NCI-H2227 (cell line): ENCODE measurements at regions not wholly inside any gene's neighbourhood (a gene's known extent, or its start where the extent isn't known, plus 50 kb on each side); places are given as distances from the start of the nearest gene placed in this dataset.

ENCODE experiments used
- DNase-seq: peaks from one replicate; lab custom pipeline; 2025; ENCODE audit not compliant: unreplicated experiment; lab: John Stamatoyannopoulos, UW

DNA sequence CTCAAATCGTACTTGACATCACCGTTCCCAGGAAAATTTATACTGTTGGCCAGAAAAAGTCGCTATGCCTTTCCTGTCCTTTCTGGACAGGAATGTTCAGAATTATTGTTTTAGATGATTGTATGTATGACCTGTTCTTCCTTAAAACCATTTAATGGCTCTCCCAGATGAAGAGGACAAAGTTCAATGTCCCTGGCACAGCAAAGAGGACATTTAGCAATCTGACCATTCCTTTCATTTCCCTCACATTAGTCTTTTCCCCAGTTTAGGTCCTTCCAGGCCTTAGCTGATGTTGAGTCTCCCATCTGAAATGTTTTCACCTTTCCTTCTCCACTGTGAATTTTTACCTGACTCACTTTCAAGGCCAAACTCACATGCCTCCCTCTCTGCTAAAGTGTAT, 938.9 kb downstream of the CDH11 start:
- no peak for DNase-seq

DNA sequence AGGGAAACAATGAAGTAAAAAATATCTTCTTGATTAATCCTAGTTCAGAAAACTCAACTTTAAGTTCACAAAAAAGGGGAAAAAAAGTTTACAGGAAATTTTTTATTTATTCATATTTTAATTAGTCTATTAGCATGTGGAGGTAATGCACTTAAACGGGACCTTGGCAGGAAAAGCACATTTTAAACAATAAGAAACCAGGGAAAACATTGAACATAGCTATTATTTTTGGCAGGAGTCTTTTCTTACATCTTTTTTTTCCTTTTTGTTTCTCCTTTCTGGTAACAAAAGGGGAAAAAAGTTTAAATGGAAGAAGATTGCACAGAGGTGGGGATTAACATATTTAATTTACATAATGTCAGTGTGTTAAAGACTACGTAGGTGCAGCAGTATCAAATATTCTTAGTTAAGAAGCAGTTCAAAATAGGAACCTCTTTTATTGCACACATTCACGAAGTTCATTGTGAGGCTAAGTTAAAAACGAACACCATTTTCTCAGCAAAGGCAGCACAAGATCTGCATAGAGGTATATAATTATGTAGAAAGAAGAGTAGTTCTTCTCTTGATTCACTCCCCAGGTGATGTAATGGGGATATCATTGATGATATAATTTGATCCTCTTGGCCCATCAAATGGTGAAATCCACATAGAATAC, 940.5 kb downstream of the CDH11 start:
- no peak for DNase-seq

DNA sequence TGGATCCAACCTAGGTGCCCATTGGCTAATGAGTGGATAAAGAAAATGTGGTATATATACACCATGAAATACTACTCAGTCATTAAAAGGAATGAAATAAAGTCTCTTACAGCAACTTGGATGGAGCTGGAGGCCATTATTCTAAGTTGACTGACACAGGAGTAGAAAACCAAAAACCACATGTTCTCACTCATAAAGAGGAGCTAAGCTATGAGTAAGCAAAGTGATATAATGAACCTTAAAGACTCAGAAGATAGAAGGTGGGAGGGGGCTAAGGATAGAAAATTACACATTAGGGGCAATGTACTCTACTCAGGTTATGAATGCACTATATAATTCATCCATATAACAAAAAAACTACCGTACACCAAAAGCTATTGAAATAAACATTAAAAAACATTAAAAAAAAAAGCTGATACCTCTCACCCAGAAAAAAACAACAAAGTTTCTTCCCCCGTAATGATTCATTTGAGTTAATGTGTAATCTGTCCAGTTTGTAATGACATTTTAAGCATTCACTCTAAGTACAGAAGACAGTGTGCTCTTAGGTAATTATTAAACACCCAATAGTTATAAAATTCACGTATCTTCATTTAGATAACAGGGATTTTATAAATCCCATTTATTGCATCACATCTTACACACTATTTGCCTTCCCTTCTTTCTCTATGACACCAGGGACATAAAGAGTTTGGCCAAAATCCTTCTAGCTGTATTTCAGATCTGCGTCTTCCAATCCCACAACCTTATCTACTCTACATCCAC, 941.5 kb downstream of the CDH11 start:
- no peak for DNase-seq

GRCh38 chr16:64174327-64174726, 947.5 kb downstream of the CDH11 start:
- DNase-seq: no peak

DNA sequence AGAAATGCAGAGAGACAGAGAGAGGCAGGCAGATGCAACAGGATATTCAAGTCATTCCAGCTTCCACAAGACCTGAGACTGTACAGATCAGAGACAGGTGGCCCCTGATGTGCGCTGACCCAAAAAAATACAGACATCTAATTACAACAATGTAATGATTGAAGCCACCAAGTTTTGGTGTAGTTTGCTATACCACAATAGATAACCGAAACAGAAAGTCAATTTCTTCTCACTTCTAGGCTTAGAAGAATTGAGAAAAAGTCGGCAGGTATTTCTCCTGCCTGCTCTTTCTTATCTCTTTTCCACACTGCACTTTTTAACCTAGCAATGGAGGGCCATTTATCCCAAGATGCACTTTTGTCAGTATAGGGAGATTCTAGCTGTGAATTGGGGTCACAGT, 949.2 kb downstream of the CDH11 start:
- DNase-seq: no peak

GRCh38 chr16:64172226-64172625, 949.6 kb downstream of the CDH11 start:
- DNase-seq: no peak

- DNase-seq: no peak
Observed at GRCh38 chr16:64171632-64172031, 950.2 kb downstream of the CDH11 start.

DNA sequence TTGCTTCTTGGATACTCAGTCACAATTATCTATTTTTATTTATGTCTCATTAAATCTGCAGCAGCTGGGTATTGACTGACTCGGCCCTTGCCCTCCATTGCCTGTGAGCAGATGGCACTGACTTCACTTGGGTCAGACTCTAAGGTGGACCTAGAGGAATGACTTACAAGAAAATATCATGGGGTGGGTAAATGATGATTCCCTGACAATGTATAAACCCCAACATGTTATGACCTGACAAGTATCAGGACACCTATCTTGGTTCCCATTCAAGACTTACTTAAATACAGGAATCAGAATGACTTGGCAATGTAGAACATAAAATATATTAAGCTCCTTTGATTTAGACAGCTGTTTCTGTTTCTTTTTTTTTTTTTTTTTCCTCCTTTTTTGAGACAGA, 953.5 kb downstream of the CDH11 start:
- DNase-seq: no peak

DNA sequence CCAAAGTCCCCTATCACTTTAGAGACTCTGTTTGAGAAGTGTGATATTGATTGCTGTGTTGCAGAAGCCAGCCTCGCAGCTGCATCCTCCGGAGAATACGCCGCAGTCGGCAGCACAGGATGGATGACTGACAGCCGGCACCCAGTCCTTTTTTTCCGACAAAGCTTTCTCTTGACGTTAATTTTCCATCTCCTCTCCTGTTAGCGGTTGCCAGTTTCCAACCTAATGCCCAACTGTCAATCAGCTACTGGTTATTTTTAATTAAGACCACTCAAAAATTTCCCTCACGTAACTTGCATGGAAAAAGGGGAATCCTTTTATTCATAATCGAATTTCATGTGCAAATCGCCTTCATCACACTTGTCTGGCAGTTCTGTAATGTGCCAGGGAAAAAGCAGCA, 953.9 kb downstream of the CDH11 start:
- no peak for DNase-seq

GRCh38 chr16:64165368-64165767, 956.5 kb downstream of the CDH11 start:
- DNase-seq: no peak

DNA sequence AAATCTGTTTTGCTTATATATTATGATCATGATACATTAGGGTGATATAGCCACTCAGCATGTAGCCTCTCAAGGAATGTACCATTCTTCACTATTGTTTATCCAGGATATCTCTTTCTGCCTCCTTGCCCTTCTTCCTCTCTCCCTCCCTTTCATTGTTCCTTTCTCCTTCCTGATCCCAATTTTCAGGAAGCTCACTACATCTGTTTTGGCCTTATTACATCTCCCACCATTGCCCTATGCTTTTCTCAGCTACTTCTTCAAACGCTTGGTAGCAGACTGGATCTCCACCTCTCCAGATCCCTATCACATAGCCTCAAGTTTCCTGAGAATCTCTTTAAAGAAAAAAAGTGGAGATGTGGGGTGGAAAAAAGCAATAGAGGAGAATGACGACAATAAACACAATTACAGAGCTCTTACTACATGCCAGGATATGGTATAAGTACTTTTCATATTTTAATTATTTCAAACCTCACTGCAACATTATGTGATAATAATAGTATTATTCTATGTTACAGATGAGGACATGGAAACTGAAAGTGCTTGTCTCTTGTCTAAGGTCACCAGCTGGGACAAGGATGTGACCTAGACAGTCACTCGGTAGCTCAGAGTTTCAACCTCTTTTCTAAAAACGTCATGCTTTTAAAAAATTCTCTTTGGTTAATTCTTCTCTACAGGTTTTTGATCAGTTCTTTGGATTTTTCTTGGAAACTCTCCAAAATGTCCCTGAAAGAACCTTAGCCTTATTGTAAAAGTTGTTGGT, 959.1 kb downstream of the CDH11 start:
- DNase-seq: no peak

GRCh38 chr16:64159976-64160375, 961.9 kb downstream of the CDH11 start:
- no peak for DNase-seq

DNA sequence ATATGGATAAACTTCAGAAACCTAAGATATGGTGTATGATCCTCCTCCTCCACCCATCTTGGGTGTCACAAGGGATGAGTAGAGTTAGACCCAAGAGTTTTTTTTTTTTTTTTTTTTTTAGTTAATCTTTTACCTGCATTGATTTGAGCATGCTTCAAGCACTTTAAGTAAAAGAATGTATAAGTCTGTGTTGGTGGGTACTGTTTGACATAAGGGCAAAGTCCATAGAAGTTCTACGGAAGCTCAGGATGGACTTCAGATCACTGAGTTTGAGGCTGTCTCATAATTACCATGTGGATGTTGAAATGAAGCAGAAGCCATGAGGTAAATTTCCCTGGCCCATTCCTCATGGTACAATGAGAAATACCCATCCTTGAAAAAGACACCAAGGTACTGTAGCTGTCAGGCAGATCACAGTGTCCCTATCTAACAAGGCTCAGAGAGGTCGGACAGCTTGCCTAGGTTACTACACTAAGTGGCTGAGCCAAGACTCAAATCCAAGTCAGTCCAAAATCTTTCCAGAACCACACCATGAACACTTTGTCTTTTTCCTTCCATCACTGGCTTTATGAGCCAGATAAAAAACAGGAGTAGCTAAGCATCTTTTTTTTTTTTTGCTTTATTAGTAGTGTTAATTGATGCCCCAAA, 962.8 kb downstream of the CDH11 start:
- no peak for DNase-seq

DNA sequence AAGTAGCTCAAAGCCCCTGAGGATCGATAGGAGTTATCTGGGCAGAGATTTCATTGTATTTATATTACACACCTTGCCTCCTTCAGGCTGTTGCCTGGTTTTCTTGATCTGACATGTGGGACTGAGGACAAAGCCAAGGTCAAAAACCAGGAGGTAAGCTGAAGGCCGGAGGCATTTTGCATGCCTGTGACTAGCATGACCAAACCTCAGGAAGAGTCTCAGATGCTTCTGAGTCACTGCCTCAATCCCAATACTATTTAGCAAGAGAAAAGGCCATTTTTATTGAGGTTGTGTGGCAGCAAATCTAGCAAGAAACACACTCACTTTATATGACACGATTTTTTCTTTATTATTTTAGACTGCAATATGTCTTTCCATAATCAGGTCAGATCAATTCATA, 968.1 kb downstream of the CDH11 start:
- no peak for DNase-seq

- no peak for DNase-seq
Observed at GRCh38 chr16:64151990-64152767, 969.7 kb downstream of the CDH11 start.

DNA sequence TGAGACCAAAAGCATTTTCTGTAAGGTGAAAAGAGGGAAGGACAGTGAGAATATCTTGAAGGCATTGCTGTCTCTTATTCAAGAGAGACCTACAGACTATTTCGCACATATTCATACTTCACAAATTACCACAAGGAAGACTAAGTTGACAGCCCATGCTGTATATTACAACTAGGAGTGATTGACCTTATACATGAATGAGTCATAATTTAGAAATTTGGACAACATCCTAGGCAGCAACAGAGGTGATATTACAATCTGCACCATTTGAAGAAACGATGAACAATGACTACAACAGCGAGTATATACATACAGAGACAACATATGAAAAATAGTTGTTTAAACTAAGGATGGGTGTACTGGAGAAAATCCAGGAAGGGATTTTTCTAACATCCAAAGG, 971.7 kb downstream of the CDH11 start:
- no peak for DNase-seq

GRCh38 chr16:64149756-64150155, 972.1 kb downstream of the CDH11 start:
- DNase-seq: no peak

DNA sequence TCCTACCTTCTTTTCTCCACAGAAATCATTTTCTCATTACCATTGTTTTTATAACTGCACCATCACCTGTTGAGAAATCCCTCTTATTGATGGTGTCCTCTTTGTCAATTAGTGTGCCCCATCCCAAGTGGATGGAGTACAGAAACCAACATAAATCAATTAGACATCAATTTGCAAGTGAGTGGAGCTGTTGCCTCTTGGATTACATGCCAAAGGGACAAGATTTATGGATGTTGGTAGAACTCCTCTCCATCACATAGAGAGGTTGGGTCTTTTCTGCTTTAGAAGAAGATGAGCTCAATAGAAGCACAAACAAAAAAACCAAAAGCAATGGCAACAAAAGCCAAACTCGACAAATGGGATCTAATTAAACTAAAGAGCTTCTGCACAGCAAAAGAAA, 973.5 kb downstream of the CDH11 start:
- no peak for DNase-seq

DNA sequence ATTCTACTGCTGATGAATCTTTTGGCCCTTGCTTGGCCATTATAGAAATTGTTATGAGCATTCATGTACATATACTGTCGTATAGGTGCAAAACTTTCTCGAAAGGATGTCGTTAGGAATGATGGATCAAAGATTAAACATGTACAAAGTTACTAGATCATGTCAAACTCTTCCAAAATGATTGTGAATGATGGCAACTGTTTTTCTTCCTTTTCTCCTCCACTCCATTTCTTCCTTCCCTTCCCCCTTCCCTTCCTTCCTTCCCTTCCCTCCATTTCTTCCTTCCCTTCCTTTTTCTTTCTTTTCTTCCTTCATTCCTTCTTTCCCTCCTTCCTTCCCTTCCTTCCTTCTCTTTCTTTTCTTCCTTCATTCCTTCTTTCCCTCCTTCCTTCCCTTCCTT, 973.9 kb downstream of the CDH11 start:
- DNase-seq: no peak

GRCh38 chr16:64144617-64145016, 977.2 kb downstream of the CDH11 start:
- no peak for DNase-seq

- no peak for DNase-seq
Observed at GRCh38 chr16:64138621-64139020, 983.2 kb downstream of the CDH11 start.
